ENCODE measurements at regions not wholly inside any gene's neighbourhood (a gene's known extent, or its start where the extent isn't known, plus 50 kb on each side); places are given as distances from the start of the nearest gene placed in this dataset.

GRCh38 chr6:103854059-103854458, 1005.7 kb downstream of the HACE1 start:
- no peak overlapping the region for H3K27ac ChIP-seq (ENCODE audit: low read depth, low read length)
- H3K36me3 ChIP-seq (ENCODE audit: control insufficient read depth in 2 of 4, insufficient read depth in 4 of 4, low read length in 3 of 4): no peaks in the 10 kb centered on the region
- H3K23ac ChIP-seq (ENCODE audit: insufficient read length): no peak overlapping the region
- H3K4ac ChIP-seq (replicated peaks; ENCODE audit: insufficient read length, low read depth, low read length): no peak overlapping the region
- H3K4me1 ChIP-seq (replicated peaks in 1 of 4; ENCODE audit: control insufficient read depth in 3 of 4, insufficient read depth in 4 of 4, low read length in 3 of 4): no peaks in the 10 kb centered on the region
- H3K79me1 ChIP-seq (ENCODE audit: low read depth, low read length): no peaks in the 10 kb centered on the region
- H3K23me2 ChIP-seq (ENCODE audit: low read depth, low read length): no peaks in the 10 kb centered on the region
- H3K79me2 ChIP-seq (ENCODE audit: control insufficient read depth in 1 of 2, insufficient read depth in 2 of 2, low read length in 2 of 2): no peaks in the 10 kb centered on the region
- H2BK12ac ChIP-seq (ENCODE audit: low read depth, low read length): no peak overlapping the region
- H2AFZ ChIP-seq (ENCODE audit: low read length): peak overlapping the region; percentile 52; the same call in 1 of the 2 replicates
- H3K4me3 ChIP-seq (ENCODE audit: extremely low read depth in 1 of 4, insufficient read depth in 2 of 4, low read depth in 3 of 4, low read length in 4 of 4): no peak overlapping the region
- H3K4me2 ChIP-seq (ENCODE audit: insufficient read depth in 1 of 2, low read depth in 2 of 2, low read length in 2 of 2): no peak overlapping the region
- H2BK15ac ChIP-seq (ENCODE audit: low read length): no peak overlapping the region
- H2BK20ac ChIP-seq (ENCODE audit: low read length): no peak overlapping the region
- no peak overlapping the region for H4K8ac ChIP-seq (ENCODE audit: extremely low read depth, insufficient read depth, low read length)
- no peak overlapping the region for H2BK120ac ChIP-seq (replicated peaks; ENCODE audit: low read depth, low read length)
- H3K56ac ChIP-seq (replicated peaks; ENCODE audit: insufficient read length, low read depth, low read length): no peak overlapping the region
- H4K20me1 ChIP-seq (replicated peaks in 1 of 2; ENCODE audit: control insufficient read depth in 1 of 2, insufficient read depth in 2 of 2, low read length in 2 of 2): no peaks in the 10 kb centered on the region
- POLR2A ChIA-PET (ENCODE audit: partially characterized antibody): no interaction called here
- no peak for FAIRE-seq
- no peak for DNase-seq (ENCODE audit: low read depth in 1 of 2, low spot score in 2 of 2)
- no peaks in the 10 kb centered on the region for H3K9me3 ChIP-seq (ENCODE audit: insufficient read depth in 2 of 2, low read depth in 1 of 2, low read length in 1 of 2)
- no peak overlapping the region for H3K9ac ChIP-seq (replicated peaks in 1 of 4; ENCODE audit: extremely low read depth in 1 of 4, low read depth in 3 of 4, low read length in 3 of 4)
- no peaks in the 10 kb centered on the region for H3K27me3 ChIP-seq (replicated peaks in 1 of 4; ENCODE audit: control insufficient read depth in 3 of 4, extremely low read depth in 1 of 4, insufficient read depth in 3 of 4, low read length in 3 of 4)
- no peak overlapping the region for H4K91ac ChIP-seq (replicated peaks; ENCODE audit: insufficient read length, low read length)
- H4K5ac ChIP-seq (ENCODE audit: insufficient read length, low read depth, low read length): no peak overlapping the region
- no peak overlapping the region for H3K18ac ChIP-seq (ENCODE audit: extremely low read depth, low read length)
- no peak overlapping the region for H2AK5ac ChIP-seq (ENCODE audit: low read depth, low read length)
- H3K14ac ChIP-seq (ENCODE audit: insufficient read length): no peak overlapping the region
- CTCF ChIA-PET (ENCODE audit: partially characterized antibody): interaction anchor here (0.9 to 1.0 kb wide), 2 partner anchors 82 to 440 kb away, joined by 3 read pairs; no protein-coding TSS in a partner anchor
- H2BK5ac ChIP-seq (ENCODE audit: low read depth, low read length): no peak overlapping the region
- TF ChIP-seq CEBPB (IDR thresholded peaks at IDR 0.05; ENCODE audit: low read depth, low read length) (no peak), CTCF (IDR thresholded peaks at IDR 0.05; ENCODE audit: control extremely low read depth in 1 of 3, insufficient read depth in 1 of 3, low read depth in 1 of 3, low read length in 3 of 3) (peak in 2 of 3 experiments; percentile 10 to 24; a peak in 2 of 4 replicates), RAD21 (IDR thresholded peaks at IDR 0.05 in 1 of 2, conservative IDR thresholded peaks at IDR 0.05 in 1 of 2; ENCODE audit: low read depth in 2 of 2, low read length in 2 of 2) (peak; percentile 42 to 44; a peak in 3 of 4 replicates), FOSL1 (IDR thresholded peaks at IDR 0.05; ENCODE audit: insufficient read depth, low read depth, low read length) (no peak), POLR2A (IDR thresholded peaks at IDR 0.05; ENCODE audit: control extremely low read depth in 1 of 2, low read depth in 2 of 2, low read length in 2 of 2) (no peak), ATF2 (IDR thresholded peaks at IDR 0.05; ENCODE audit: low read length) (no peak), TCF12 (IDR thresholded peaks at IDR 0.05; ENCODE audit: low read depth, low read length) (no peak), JUND (IDR thresholded peaks at IDR 0.05; ENCODE audit: low read length) (no peak), EGR1 (IDR thresholded peaks at IDR 0.05; ENCODE audit: borderline replicate concordance, low read depth, low read length) (no peak)

Measured in H1 (cell line).